Right ventricle myocardium superior (tissue), 1 donor: ENCODE measurements at regions not wholly inside any gene's neighbourhood (a gene's known extent, or its start where the extent isn't known, plus 50 kb on each side); places are given as distances from the start of the nearest gene placed in this dataset.
A peak's percentile ranks its signal among the peaks of the same experiment; 100 is the strongest.

Source experiments
- ATAC-seq: fragments of 200-7000 bp; cut with Tn5 transposase; one replicate; pipeline ENCODE4 v1.9.1; 2020; ENCODE audit warnings: mild to moderate bottlenecking; ENCODE audit not compliant: poor library complexity
- DNase-seq: peaks from one replicate; pipeline ENCODE4 v3.0.0-alpha.2; 2020
- intact Hi-C: fragments of 100-400 bp; cut with DNase I; formaldehyde crosslinking; loops from one replicate; pipeline ENCODE4 v1.11.2; 2022
- donor health status: DM: no; HTN: yes; CAD: no; lungs with severe emphysema.

DNA sequence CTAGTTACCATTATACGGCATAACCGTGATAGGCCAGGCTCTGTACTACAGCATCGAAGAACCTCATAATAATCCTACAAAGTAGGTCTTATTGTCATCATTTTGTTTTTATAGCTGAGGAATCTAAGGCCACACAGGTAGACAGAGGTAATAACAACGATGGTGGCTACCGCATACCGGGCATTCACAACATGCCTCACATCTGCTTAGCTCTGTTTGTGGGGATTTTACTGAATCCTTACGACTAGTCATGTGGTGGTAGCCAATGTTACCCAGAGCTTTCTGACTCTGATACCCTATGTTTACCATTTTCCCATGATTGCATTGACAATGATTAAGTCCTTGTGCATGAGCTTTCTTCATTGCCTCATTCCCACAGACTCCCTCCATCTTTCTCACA lies 269.4 kb downstream of the TCF7L2 start:
- DNase-seq = no peak
- intact Hi-C loops = no loop called here

DNA sequence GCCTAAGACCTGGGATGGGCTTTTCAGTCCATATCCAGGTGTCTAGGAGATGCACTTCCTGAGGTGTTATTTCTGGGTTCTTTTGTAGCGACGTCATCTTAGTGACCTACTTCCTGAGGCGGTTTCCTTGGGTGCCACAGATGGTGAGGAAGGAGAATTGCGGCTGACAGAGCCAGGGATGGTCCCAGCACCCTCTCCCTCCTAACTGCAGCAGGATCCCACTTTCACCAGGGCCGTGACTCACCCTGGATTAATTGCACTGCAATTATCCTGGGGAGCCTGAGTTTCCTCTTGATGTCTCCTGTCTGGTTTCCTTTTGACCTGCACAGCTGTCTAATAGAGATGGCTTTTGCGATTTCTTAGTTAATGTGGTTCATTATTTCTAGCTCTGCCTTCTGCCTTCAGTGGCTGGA lies 271.7 kb downstream of the TCF7L2 start:
- no peak for ATAC-seq
- intact Hi-C loops = no loop called here

More for the DNA sequence above, 269.4 kb downstream of the TCF7L2 start:
- ATAC-seq = no peak

DNA sequence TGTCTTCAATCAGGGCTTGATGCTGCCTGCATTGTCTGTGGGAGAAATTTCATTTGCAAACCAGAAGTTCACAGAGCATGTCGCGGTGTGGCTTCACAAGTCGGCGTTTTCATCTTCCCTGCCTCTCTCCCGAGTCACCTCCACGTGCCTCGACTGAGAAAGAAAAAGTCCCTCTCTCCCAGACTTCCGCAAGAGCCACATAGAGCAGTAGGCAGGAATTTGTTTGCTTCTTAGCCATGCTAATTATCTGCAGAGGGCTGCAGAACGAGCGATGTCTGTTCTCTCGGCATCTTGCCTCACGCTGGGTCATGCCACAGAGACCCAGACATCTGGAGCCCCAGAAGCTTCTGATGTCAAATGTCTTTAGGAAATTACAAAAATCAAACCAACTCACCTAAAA lies 272.2 kb downstream of the TCF7L2 start:
- ATAC-seq = no peak
- intact Hi-C loops = no loop called here
- no peak for DNase-seq

More for the DNA sequence above, 271.7 kb downstream of the TCF7L2 start:
- DNase-seq = no peak

DNA sequence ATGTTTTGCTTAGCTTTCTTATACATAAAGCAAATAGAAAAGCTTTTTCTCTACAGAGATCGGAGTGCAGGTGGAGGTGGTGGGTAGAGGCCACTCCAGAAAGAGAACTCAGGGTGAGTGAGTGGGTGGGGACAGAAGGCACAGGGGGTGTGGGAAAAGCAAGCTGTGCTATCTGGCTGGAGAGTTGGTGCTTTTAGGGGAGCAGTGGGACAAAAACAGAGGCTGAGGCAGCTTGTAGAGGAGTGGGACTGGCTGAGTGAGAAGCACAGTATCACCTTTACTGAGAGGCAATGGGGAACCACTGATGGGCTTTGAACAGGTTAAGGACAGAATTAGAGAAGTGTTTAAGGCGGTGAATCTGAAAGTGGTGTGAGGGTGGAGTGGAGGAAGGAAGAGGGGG lies 275.3 kb downstream of the TCF7L2 start:
- no peak for DNase-seq
- intact Hi-C loops = no loop called here
- ATAC-seq = no peak

DNA sequence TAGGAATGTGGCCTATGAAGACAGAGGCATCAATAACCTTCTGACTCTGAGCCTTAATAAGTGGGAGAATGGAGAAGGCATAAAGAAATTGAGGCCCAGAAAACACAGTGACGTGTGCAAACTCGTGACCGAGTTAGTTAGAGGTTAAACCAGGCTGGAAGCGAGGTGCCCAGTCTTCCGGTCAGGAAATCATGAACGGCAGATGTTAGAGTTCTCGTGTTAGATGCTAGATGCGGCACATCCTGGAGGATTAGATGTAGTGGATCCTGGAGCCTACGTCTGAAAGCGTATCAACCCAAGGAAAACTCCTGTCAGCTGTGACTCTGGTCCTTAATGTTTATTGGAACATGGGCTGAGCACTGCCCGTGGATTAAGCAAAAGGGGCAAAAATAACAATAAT lies 275.9 kb downstream of the TCF7L2 start:
- DNase-seq (no peak), ATAC-seq (no peak)
- intact Hi-C loops = no loop called here

DNA sequence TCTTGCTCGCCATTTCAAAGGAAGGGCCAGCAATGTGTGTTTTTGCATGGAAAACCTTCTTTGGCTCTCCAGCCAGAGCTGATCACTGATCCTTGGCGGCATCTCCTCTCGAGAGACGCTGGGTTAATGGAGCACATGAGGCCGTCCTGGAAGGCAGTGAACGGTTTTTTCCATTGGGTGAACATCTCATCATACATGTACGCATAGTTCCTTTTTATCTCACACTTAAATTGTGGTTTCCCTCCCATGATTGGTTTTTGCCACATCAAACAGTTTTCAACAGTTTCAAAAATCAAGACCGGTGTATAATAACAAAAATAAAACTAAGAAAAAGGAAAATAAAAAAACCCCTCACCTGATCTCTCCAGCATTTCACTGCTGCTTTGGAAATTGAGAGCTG lies 276.4 kb downstream of the TCF7L2 start:
- intact Hi-C loops = no loop called here
- ATAC-seq = peak; percentile 71
- peak; percentile 50 for DNase-seq

DNA sequence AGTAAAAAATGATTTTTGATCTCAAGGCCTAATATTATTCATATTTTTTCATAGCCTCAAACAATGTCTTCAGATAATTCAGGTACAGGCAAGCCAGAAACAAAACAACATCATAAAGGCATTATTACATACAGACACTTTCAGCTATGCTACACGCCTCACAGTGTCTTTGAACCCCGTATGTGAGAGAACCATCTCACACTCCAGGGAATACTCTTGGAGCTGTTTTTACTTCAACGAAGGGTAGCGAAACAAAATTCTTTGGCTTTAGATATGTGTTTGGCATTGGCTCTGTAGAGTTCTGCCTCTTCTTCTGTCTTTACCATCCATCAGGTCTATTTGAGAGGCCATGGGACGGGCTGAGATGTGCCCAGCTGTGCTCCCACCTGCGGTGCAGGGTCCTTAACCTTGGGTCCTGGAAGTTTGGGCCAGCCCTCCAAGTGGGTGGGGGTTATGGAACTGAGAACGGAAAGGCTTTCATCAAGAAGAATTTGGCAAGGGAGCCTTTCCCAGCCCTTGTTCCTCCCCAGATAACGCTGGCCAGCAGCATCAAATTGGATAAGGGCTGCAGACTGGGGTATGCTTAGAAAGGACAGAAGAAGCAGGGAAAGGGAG lies 276.9 kb downstream of the TCF7L2 start:
- ATAC-seq (peak; percentile 64), DNase-seq (no peak)
- intact Hi-C loops = no loop called here

DNA sequence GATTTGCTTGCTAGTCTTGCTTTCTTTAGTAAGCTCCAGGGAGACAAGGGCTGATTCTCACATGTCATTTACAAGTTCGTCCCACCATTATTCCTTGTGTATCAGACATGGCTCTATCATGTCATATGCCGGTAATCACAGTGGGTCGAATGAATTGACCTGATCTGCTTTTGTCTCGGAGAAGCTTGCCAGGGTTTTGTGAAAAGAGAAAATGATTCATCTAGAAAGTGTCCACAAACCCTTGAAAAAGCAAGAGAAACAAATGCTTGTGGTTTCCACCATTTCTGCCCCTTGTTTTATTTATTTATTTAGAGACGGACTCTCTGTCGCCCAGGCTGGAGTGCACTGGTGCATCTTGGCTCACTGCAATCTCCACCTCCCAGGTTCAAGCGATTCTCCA lies 278.5 kb downstream of the TCF7L2 start:
- DNase-seq = no peak
- no peak for ATAC-seq
- intact Hi-C loops = no loop called here

DNA sequence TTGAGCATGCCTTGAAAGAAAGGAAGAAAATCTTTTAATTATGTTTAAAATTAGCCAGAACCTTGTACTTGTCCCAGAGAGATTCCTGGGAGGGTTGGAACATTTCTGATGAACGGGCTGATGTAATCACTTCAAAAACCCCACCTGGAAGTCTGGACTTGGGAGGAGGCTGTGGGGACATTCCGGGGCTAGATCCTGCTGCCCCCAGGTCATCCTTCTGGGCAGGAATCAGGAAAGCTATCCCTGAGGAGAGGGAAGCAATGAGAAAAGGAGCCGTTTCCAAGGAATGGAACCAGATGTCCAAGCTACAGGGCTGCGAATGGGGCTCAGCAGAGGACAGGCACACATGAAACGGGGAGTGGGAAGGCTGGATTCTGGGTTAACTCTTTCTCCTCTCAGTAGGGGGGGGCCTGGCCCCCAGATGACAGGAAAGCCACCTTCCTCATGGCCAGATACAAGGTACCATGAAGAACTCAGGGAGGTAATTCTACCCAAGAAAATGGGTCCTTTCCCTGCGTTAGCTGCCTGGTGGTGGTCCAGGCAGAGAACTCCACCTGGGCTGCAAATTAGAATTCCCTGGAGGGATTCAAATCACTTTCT lies 280.1 kb downstream of the TCF7L2 start:
- ATAC-seq = peak; percentile 29
- intact Hi-C loops = no loop called here

DNA sequence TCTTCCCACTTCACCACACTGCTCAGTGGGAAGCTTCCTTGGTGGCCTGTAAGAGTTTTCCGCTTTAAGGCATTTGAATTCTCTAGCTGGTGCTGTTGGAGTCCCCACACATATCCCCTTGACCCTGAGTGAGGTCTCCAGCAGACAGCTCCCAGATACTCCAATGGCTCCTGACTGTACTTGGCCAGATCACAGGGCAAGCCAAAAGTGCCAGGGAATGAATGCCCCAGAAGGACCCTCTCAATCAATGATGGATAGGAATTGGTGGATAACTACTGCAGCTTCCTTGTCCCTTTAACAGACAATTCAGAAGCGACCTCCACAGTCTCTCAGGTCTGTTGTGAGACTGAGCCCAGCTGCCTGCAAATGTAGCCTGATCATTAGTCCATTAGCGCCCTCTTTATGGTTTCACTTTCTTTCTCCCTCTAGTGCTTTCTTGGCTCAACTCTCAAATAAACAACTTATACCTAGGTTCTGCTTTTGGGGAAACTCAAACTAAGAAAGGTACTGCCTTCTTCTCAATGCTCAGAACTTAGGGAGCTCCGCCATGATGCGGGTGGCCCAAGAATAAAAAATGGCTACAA lies 283.0 kb downstream of the TCF7L2 start:
- intact Hi-C loops = no loop called here
- ATAC-seq (no peak), DNase-seq (no peak)

More for the DNA sequence above, 280.1 kb downstream of the TCF7L2 start:
- no peak for DNase-seq

DNA sequence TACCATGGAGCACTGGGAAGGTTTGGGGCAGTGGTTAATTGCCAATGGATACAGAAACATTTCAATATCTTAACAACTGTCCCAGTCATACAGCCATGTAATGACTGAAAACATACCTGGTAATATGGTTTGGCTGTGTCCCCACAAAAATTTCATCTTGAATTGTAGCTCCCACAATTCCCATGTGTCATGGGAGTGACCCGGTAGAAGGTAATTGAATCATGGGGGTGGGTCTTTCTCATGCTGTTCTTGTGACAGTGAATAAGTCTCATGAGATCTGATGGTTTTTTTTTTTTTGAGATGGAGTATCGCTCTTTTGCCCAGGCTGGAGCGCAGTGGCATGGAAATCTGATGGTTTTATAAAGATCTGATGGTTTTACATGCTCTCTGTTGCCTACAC lies 284.4 kb downstream of the TCF7L2 start:
- no peak for ATAC-seq
- intact Hi-C loops = no loop called here

DNA sequence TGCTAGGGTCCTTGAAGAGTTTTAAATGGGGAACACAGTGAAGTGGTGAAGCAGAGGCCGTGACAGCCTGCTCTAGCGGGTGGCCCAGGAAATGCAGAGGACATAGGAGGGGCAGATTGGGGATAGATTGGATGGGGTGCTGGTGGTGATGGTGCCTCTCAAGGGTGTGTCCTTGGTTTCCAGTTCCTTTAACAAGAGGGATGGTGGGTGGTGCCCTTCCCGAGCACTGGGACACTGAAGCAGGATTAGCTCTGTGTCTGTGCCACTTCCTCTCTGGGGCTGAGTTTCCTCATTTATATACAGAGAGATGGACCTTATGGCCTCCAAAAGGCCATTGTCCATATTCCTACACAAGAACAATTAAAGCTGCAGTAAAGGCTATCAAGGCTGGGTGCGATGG lies 285.5 kb downstream of the TCF7L2 start:
- DNase-seq (peak; percentile 61), ATAC-seq (peak; percentile 68)
- intact Hi-C loops = no loop called here

More for the DNA sequence above, 284.4 kb downstream of the TCF7L2 start:
- DNase-seq = no peak

DNA sequence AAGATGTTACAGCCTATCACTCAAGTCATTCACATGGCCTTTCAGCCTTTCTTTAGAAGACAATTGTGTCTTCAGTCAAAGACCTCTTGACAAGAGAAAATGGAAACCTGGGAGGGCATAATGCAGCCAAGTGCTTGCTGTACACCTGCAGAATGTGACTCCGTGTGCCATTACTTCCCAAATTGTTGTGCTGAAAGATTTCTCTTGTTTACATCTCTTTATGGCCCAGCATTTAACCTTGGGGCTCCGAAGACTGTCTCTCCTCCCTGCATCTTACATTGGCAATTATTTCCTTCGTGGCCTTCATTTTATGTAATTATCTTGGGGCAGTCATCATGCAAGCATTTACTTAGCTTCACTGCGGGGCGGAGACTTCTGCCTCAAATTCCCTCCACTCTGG lies 287.0 kb downstream of the TCF7L2 start:
- intact Hi-C loops = no loop called here
- DNase-seq (no peak), ATAC-seq (no peak)

DNA sequence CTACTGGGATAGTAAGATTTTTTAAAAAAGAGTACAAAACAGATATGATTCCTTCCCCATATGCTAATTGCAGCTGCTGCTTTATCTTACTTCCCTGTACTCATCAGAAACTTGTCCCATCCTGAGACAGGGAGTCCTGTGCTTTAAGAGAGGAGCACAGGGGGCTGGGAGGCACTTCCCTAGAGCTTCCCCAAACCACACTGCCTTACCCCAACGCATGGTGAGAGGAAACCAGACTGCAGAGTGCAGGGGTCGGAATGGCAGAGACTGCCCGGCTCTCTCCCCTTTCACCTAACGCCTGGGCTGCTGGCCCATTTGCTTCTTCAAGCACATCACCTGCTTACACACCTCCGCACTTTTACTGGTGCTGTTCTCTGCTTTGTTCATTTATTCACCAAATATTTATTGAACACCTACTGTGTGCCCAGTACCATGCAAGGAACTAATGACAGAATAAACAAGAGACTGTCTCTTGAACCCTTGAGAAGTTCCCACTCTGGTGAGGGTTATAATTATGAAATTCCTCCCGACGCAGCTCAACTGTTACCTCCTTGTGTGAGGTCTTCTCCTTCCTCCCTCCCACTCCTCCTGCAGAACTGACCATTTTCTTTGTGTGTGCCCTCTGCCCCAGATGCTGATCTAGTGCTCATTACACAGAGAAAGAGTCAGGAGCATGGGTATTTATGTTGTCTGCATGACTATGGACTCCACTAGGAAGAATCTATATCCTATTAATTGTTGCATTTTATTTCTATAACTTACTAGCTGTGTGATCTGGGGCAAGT lies 289.7 kb downstream of the TCF7L2 start:
- no peak for DNase-seq
- intact Hi-C loops = no loop called here
- ATAC-seq = no peak

DNA sequence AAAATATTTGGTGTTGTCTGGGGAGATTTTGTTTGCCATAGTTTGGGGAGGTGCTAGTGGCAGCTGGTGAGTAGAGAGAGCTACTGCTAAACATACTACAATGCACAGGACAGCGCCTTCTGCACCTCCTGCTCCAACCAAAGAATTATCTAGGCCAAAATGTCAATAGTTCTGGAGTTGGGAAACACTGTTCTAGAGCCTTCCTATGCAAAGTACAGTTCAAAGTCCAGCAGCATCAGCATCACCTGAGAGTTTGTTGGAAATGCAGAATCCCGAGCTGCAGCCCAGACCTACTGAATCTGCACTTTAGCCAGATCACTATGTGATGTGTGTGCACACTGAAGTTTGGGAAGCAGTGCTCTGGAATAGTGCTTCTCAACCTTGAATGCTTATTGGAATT lies 290.7 kb downstream of the TCF7L2 start:
- DNase-seq = no peak
- intact Hi-C loops = no loop called here
- no peak for ATAC-seq

DNA sequence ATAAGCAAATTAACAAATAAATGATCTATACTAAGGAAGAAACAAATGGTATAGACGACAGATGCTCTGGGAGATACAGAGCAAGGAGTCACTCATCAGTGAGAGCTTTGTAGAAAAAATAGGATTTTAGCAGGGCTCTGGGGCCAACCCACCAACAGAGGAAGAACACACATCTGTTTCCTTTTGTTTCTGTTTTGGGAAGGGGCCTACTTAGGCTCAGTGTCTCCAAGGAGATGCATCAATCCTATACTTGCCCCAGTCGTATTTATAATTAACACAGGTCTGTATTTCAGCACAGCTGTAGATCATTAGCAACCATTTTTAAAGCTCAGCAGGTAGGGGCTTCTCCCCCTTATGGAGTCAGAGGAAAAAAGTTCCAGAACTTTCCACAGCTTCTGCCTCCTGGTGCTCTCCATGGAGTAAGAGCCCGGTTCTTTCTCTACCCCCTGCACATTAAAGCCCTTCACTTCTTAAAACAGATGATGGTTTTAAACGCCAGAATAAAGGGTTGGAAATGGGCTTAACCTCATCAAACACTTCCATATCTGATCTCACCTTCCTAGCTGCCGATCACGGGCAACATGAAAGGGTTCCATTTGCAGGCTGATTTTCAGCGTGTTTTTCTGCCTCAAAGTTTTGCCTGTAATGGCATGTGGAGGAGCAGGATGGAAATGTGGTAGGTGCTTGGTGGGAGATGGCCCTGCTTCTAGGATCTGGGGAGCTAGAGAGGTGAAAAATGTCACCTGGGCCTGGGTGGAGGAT lies 291.7 kb downstream of the TCF7L2 start:
- no peak for DNase-seq
- intact Hi-C loops = no loop called here
- ATAC-seq = no peak

DNA sequence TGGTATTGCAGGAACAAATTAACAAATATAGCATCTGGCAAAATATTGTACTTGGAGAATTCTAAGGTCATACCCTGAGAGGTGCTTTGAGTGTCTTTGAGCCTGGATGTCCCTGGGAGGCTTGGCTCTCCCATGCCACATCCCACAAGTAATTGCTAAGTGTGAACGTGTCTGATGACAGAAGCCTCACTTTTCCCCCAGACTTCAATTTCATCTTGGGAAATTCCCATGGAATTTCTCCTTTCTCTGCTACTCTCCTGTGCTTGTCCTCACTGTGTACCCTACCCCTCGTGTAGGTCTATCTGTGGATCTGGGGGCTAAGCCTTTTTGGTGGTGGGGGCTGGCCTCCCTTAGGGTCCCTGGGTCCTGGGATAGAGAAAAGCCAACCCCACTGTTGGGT lies 293.3 kb downstream of the TCF7L2 start:
- no peak for DNase-seq
- intact Hi-C loops = no loop called here
- no peak for ATAC-seq

DNA sequence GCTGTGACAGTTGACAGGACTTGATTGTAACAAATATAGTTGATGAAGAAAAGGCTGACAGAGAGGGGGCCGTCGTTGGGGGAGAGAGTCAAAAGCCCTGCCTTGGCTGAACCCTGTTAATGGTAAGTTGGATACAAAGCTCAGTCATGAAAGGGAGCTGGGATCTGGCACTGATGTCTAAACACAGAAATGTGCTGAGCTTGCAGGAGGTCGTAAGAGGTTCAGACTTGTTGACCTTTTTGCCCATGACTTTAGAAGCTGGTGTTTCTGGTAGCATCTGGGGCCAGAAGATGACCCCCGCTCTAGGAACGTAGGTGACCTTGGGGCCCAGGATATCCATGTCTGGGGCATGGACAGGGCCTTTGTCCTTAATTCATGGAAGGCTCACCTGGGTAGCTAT lies 294.7 kb downstream of the TCF7L2 start:
- ATAC-seq = no peak
- no peak for DNase-seq
- intact Hi-C loops = no loop called here

DNA sequence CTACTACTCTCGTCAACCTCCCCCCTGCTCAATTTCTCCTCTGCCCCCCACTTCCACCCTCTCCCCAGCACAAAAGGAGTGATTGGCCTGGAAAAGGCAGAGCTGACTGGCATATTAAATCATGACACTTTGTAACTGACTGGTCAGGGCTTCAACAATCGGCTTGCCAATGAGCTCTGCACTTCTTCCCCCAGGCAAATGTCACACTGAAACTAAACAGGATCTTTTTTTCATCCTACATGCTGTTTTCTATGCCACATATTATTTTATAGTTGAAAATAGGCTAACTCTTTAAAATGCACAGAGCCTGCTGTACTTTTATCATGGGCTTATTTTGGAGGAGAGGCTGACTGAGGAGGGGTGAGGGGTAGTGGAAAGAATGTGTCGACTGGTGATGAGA lies 295.2 kb downstream of the TCF7L2 start:
- intact Hi-C loops = no loop called here
- DNase-seq (no peak), ATAC-seq (no peak)
